ENCODE measurements at regions not wholly inside any gene's neighbourhood (a gene's known extent, or its start where the extent isn't known, plus 50 kb on each side); places are given as distances from the start of the nearest gene placed in this dataset.
"Not testable (repeated sequence)": the region's sequence is repeated elsewhere in the genome, so short reads cannot be mapped to it uniquely, and the experiment has no call there.

DNA sequence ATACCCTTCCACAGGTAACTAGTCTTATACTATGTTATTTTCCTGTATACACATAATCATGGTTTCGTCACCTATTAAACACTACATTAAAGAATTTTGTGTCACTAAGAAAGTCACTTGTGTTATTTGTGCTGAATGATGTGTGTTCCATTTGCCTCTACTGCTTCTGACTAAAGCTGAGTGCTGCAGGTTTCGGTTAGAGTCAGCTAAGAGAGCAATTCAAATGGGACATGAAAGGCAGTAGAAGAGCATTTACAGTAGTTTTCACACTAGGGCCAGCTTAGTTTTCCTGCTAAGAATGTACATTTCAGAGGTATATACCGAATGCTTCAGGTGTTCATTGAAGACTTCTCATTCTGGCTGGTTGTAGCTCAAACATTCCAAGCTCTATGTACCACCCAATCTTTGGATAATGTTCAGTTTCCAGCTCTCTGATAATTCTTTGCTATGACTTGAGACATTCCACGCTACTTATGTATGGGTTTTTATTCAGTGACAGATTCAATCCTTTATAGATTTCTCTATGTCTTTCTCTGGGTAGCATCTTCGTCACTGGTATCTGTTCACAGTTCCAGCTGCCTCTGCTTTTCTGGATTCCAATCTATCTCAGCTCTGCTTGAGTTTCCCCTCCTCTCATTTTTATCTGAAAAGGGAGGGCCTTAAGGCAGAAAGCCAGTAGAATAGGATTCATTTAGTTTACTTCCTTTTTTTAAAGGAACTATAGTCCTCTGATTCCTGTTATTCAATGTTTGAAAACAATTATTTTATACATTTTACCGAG is 164.4 kb downstream of the CXXC4 start:
- no peak for DNase-seq

DNA sequence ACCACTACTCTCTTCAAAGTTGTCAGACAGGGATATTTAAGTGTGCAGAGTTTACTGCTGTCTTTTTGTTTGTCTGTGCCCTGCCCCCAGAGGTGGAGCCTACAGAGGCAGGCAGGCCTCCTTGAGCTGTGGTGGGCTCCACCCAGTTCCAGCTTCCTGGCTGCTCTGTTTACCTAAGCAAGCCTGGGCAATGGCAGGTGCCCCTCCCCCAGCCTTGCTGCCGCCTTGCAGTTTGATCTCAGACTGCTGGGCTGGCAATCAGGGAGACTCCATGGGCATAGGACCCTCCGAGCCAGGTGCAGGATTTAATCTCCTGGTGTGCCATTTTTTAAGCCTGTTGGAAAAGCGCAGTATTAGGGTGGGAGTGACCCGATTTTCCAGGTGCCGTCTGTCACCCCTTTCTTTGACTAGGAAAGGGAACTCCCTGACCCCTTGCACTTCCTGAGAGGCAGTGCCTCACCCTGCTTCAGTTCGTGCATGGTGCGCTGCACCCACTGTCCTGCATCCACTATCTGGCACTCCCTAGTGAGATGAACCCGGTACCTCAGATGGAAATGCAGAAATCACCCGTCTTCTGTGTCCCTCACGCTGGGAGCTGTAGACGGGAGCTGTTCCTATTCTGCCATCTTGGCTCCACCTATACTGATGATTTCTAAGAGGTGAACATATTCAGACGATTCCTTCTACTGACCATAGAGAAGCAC is 167.6 kb downstream of the CXXC4 start:
- not testable (repeated sequence) for DNase-seq

GRCh38 chr4:104302731-104303130 is 192.0 kb downstream of the CXXC4 start:
- DNase-seq = no peak

DNA sequence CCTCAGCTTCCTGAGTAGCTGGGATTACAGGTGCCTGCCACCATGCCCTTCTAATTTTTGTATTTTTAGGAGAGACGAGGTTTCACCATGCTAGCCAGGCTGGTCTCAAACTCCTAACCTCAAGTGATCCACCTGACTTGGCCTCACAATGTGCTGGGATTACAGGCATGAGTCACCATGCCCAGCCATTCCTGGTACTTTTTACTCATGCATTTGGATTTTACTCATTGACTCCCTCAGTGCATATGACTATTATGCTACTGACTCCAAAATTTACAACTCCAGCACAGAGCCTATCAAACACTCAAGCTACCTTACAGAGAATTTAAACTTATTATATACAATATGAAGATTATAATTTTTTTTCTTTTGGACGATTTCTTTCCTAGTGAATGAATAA is 199.9 kb downstream of the CXXC4 start:
- no peak for DNase-seq

DNA sequence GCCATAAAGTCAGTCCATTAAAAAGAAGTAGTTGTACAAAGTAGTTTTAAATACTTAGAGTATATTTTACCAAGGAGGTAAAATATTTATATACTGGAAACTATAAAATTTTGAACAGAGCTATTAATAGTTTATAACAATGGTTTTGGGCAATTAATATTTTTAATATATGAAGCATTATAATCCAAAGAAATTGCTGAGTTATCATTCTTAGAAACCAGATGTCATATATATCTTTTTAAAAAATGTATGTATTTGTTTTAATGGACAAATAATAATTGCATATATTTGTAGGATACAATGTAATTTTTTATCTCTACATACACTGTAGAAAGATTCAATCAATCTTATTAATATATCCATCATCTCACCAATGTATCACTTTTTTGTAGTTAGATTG is 207.8 kb downstream of the CXXC4 start:
- no peak for DNase-seq

DNA sequence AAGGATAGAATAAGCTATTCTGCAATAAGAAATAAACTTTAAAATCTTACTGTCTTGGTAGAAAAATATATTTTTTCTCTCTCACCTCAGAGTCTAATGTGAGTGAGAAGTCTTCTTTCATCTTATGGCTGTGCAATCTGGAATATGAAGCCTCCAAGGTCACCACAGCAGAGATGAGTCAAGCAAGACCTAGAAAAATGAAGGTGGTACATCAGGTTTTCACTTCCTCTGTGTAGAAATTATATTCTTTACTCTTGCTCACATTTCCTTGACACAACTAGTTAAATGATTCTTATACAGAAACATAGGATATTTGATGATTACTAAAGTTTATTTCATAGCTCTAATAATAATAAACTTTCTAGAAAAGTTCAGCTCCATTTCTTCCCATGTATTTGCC is 211.4 kb downstream of the CXXC4 start:
- no peak for DNase-seq

DNA sequence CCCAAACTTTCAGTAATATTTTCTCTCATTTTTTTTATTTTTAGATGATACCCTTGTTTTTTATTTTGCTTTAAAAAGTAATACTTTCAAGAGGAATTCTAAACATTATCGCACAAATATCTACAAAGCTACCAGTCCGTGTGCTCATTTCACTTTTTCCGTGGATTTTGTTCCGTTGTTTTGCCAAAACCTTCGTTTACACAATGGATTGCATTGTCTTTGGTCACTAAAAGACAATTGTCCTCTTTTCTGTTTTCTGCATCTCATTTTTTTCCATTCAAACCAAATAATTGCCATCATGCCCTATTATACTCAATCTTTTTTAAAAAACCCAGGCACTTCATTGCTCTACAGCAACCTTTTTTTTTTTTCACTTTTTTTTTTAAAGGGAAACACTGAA is 214.9 kb downstream of the CXXC4 start:
- no peak for DNase-seq

DNA sequence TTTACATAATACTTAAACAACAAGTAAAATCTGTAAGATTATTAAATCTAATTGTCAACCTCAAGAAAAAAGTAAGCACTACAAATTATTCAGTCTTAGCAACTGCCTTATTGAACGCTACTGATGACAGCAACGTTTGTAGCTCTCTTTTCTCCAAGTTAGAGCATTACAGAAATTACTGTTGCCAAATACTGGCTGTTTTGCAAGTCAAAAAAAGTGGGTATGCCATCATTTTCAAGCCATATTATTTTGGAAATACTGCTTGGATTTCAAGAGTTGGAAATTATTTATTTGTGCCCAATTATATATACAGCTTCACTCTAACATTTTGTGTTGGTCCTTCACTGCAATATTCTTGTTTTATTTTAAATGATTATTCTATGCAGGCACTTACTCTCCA is 221.7 kb downstream of the CXXC4 start:
- no peak for DNase-seq

DNA sequence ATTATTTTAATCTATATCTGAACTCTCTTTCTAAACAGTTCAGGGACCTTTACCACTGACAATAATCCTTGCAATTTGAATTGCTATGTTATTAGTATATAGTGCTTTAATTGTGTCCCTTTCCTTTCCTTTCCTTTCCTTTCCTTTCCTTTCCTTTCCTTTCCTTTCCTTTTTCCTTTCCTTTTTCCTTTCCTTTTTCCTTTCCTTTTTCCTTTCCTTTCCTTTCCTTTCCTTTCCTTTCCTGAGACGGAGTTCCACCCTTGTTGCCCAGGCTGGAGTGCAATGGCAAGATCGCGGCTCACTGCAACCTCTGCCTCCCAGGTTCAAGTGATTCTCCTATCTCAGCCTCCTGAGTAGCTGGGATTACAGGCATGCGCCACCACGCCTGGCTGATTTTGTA is 225.1 kb downstream of the CXXC4 start:
- not testable (repeated sequence) for DNase-seq

DNA sequence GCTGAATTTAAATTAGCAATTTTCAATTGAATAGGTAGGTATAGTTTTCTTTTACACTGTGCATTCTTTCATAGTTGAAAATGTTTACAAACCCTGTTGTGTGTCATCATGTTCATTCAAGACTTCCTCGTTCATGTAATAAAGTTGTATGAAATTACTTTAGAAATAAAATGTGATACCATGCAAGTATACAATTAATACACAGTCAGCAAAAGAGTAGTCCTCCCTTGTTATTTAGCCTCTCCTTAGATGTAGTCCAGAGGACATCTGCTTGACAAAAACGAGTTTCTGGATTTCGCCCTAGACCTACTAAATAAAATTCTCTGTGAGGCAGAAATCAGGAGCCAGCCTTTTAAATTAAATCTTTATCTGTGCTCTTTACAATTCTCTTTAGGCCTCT is 231.6 kb downstream of the CXXC4 start:
- DNase-seq = no peak

DNA sequence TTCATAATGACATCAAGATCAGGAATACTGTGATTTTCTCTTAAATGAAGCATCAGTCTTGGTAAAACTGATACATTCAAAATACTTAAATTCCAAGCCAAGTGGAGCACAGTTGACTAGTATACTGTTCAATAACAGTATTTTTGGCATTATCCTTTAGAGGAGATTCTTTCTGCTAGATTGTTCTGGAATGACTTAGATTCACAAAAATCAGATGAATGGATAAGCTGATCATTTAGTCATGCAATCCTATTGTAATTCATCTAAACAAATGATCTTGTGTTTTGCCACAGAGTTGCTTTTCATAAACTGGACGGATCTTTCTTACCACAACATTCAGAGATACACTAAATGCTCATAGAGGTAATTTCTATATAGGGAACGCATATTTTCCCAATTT is 232.0 kb downstream of the CXXC4 start:
- DNase-seq = no peak

DNA sequence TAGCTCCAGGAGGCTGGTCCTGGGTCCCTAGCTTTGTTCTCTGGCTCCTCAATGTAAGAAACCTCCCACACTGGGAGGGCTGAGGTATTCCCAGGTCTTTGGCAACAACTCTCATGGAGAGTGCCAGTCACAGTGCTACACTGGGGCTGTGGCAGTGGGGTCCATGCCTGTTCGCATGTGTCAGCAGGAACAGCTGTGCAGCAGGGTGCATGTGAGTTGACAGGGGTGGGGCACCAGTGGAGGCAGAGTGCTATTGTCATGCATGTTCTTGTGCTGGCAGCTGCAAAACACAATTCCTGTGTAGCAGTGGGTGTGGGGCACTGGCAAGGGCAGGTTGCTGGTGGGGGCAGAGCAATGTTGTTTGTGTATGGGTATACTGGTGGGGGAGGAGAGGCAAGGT is 246.0 kb downstream of the CXXC4 start:
- no peak for DNase-seq

DNA sequence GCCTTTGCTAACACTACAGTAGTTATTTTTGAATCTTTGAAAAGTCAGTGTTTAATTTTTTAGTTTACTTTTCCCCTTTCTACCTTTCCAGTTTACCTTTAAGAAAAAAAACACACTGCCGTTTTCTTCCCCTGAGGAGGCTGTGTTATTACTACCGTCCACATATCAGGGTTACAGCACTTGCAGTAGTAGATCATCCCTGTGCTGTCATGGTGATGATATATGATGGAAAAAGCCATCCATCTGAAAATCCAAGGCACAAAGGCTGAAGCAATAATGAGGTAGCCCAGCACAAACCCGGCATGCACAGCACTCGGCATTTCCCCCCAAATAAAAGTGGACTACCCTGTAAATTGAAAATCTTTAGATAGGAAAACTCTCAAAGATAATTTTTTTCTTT is 258.7 kb downstream of the CXXC4 start:
- DNase-seq = no peak

- DNase-seq = peak in 1 of 3 donors; percentile 30
Observed at GRCh38 chr4:104217526-104217925, 277.2 kb downstream of the CXXC4 start.

GRCh38 chr4:104211657-104212056 is 283.0 kb downstream of the CXXC4 start:
- no peak for DNase-seq

GRCh38 chr4:104210420-104210819 is 284.3 kb downstream of the CXXC4 start:
- no peak for DNase-seq

- no peak for DNase-seq
Observed at GRCh38 chr4:104206784-104207183, 287.9 kb downstream of the CXXC4 start.

DNA sequence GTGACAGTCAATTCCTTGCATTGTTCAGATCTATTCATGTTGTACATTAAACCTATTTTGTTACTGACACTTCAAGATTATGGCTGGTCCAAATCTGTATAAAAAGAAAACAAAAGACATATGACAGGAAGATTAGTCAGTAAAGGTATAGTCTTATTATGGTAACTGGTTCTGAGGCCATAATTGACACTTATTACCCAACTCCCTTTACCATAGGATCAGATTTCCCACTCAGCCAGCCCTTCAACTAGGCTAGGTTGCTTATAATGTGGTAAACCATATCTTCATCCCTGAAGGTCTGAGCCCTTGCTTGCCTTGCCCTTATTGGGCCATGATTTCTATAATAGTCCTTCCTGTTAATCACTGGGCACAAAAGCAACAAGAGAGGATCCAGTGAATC is 289.6 kb downstream of the CXXC4 start:
- DNase-seq = no peak

GRCh38 chr4:104188301-104188700 is 306.4 kb downstream of the CXXC4 start:
- DNase-seq = no peak

DNA sequence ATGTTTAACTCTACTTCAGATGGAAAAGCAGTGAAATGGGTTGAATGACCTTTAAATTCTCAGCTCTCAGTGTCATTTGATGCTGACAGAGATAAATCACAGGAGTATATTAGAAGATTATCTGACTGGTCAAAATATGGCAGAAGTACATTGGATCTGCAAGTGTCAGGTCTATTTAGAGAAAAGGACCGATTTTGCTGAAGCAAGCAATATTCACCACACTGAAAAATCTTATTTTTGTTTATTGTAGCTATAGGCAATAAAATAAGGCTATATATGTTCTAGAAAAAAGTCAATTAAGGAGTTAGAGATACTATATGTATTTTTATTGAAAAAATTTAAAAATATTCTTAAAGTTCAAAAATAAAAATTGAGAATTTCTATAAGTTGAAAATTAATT is 325.3 kb downstream of the CXXC4 start:
- DNase-seq = no peak

- DNase-seq = no peak
Observed at GRCh38 chr4:104166749-104167148, 327.9 kb downstream of the CXXC4 start.

DNA sequence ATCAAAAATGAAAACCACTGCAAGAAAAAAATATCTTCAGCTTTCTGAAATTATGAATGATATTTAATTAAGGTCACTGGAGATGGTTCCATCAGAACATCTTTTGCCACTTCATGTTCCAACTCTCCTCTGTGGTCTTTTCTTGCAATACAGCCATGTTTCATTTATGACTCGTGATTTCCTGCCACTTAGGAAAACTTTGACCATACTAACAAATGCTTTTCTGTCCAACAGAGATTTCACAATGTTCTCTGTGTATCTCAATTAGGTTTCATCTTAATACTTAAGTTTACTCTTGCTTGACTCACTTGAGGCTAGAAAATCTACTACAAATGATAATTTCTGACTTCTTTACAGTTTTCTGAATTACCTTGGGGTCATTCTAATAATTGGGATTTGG is 330.9 kb downstream of the CXXC4 start:
- no peak for DNase-seq

GRCh38 chr4:104146048-104146447 is 348.6 kb downstream of the CXXC4 start:
- no peak for DNase-seq

DNA sequence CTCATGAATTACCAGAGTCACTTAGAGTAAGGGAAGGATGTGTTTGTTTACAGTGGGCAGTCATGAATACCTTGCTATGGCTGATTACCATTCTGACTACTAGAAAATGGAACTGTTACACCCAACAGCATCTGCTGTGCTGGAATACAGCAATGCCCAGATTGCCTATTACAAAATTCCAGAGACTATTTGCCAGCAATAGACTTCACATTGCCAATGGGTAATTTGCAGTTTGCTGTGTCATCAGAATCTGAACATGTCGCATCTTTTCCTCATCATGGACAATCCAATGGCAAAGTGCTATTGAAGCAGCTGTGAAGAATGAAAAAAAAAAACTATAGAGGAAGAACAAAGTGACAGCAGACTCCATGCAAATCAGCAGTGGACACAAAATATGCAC is 356.6 kb downstream of the CXXC4 start:
- no peak for DNase-seq
